Retina (tissue), 1 donor: ENCODE measurements at regions not wholly inside any gene's neighbourhood (a gene's known extent, or its start where the extent isn't known, plus 50 kb on each side); places are given as distances from the start of the nearest gene placed in this dataset.

Source experiments
- DNase-seq: peaks from one replicate; pipeline ENCODE4 v3.0.0-alpha.2; 2016

GRCh38 chr12:45102818-45103217 is 51.9 kb upstream of the DBX2 start:
- no peak for DNase-seq

- no peak for DNase-seq
Observed at GRCh38 chr12:45105996-45106395, 55.1 kb upstream of the DBX2 start.

- no peak for DNase-seq
Observed at GRCh38 chr12:45112306-45112705, 61.4 kb upstream of the DBX2 start.

GRCh38 chr12:45121224-45121623 is 70.3 kb upstream of the DBX2 start:
- DNase-seq, result no peak

GRCh38 chr12:45122768-45123380 is 72.0 kb upstream of the DBX2 start:
- DNase-seq, result no peak

- DNase-seq, result no peak
Observed at GRCh38 chr12:45124485-45125155, 73.7 kb upstream of the DBX2 start.

GRCh38 chr12:45125997-45126396 is 75.1 kb upstream of the DBX2 start:
- DNase-seq, result no peak

GRCh38 chr12:45128637-45129036 is 77.7 kb upstream of the DBX2 start:
- no peak for DNase-seq

- peak; percentile 68 for DNase-seq
Observed at GRCh38 chr12:45130881-45131281, 80.0 kb upstream of the DBX2 start.

GRCh38 chr12:45131506-45131905 is 80.6 kb upstream of the DBX2 start:
- DNase-seq, result no peak

- no peak for DNase-seq
Observed at GRCh38 chr12:45138609-45139008, 77.3 kb upstream of the ANO6 start.

- DNase-seq, result no peak
Observed at GRCh38 chr12:45148006-45148405, 67.9 kb upstream of the ANO6 start.

GRCh38 chr12:45148619-45149018 is 67.3 kb upstream of the ANO6 start:
- no peak for DNase-seq

GRCh38 chr12:45165284-45165683 is 50.6 kb upstream of the ANO6 start:
- no peak for DNase-seq

GRCh38 chr12:45166056-45166455 is 49.8 kb upstream of the ANO6 start:
- no peak for DNase-seq
